Liver (tissue), 8 donors: ENCODE measurements at regions not wholly inside any gene's neighbourhood (a gene's known extent, or its start where the extent isn't known, plus 50 kb on each side); places are given as distances from the start of the nearest gene placed in this dataset.

Experiments used
- DNase-seq: peaks from one replicate; pipeline ENCODE4 v3.0.0-alpha.2; 2017; ENCODE audit warnings: low spot score
- H3K27ac ChIP-seq, 2 donors: one replicate each; pipeline ENCODE4 v1.7.0; 2013; ENCODE audit warnings: inconsistent platforms in 2 of 2, low read length in 2 of 2, control low read depth in 1 of 2, low read depth in 1 of 2, mild to moderate bottlenecking in 1 of 2
- H3K27me3 ChIP-seq, 4 donors: one replicate each; pipeline versions ENCODE4 v1.6.1 to v1.7.0; 2013; ENCODE audit warnings: low read length in 3 of 4, inconsistent platforms in 1 of 4, mild to moderate bottlenecking in 1 of 4, moderate library complexity in 1 of 4; ENCODE audit not compliant: control insufficient read depth in 4 of 4, insufficient read depth in 4 of 4
- H3K36me3 ChIP-seq, 4 donors: one replicate each; pipeline versions ENCODE4 v1.6.1 to v1.7.0; 2013; ENCODE audit warnings: low read length in 3 of 4, mild to moderate bottlenecking in 3 of 4, low read depth in 1 of 4, moderate library complexity in 1 of 4; ENCODE audit not compliant: control insufficient read depth in 4 of 4, insufficient read depth in 3 of 4
- H3K4me1 ChIP-seq, 4 donors: one replicate each; pipeline versions ENCODE4 v1.6.1 to v1.7.0; 2013; ENCODE audit warnings: low read length in 3 of 4, mild to moderate bottlenecking in 3 of 4, moderate library complexity in 1 of 4; ENCODE audit not compliant: control insufficient read depth in 4 of 4, insufficient read depth in 4 of 4
- H3K4me3 ChIP-seq, 3 donors: one replicate each; pipeline versions ENCODE4 v1.6.1 to v1.7.0; 2013; ENCODE audit warnings: low read length in 3 of 3, control low read depth in 1 of 3, low read depth in 1 of 3, mild to moderate bottlenecking in 1 of 3
- H3K9ac ChIP-seq, 2 donors: one replicate each; pipeline ENCODE4 v1.7.0; 2013; ENCODE audit warnings: low read length in 2 of 2, mild to moderate bottlenecking in 2 of 2, moderate library complexity in 2 of 2, control low read depth in 1 of 2, low read depth in 1 of 2
- H3K9me3 ChIP-seq, 4 donors: one replicate each; pipeline versions ENCODE4 v1.6.1 to v1.7.0; 2013; ENCODE audit warnings: low read length in 3 of 4; ENCODE audit not compliant: control insufficient read depth in 4 of 4
- EGR1 ChIP-seq, 2 donors: IDR thresholded peaks; 2 replicates each; pipeline ENCODE4 v1.6.1; 2016 to 2018; ENCODE audit warnings: antibody characterized with exemption in 2 of 2, low read depth in 2 of 2
- FOXA1 ChIP-seq: IDR thresholded peaks from 2 replicates; pipeline ENCODE4 v1.6.1; 2016; ENCODE audit warnings: antibody characterized with exemption
- FOXA2 ChIP-seq: IDR thresholded peaks from 2 replicates; pipeline ENCODE4 v1.6.1; 2016; ENCODE audit warnings: antibody characterized with exemption
- GABPA ChIP-seq, 2 donors: IDR thresholded peaks in 1 of 2; conservative IDR thresholded peaks in 1 of 2; 2 replicates each; pipeline ENCODE4 v1.6.1; 2016; ENCODE audit warnings: antibody characterized with exemption in 2 of 2, mild to moderate bottlenecking in 1 of 2, moderate library complexity in 1 of 2
- HNF4A ChIP-seq, 2 donors: conservative IDR thresholded peaks; 2 replicates each; pipeline ENCODE4 v1.6.1; 2016; ENCODE audit warnings: antibody characterized with exemption in 2 of 2, mild to moderate bottlenecking in 2 of 2
- HNF4G ChIP-seq: IDR thresholded peaks from 2 replicates; pipeline ENCODE4 v1.6.1; 2016; ENCODE audit warnings: antibody characterized with exemption
- JUND ChIP-seq, 2 donors: IDR thresholded peaks; 2 replicates each; pipeline ENCODE4 v1.6.1; 2016; ENCODE audit warnings: antibody characterized with exemption in 2 of 2
- NR2F2 ChIP-seq: IDR thresholded peaks from 2 replicates; pipeline ENCODE4 v1.6.1; 2016; ENCODE audit warnings: antibody characterized with exemption
- RAD21 ChIP-seq, 2 donors: IDR thresholded peaks; 2 replicates each; pipeline ENCODE4 v1.6.1; 2016; ENCODE audit warnings: antibody characterized with exemption in 2 of 2, mild to moderate bottlenecking in 2 of 2
- RXRA ChIP-seq, 2 donors: IDR thresholded peaks; 2 replicates each; pipeline ENCODE4 v1.6.1; 2017 to 2018; ENCODE audit warnings: antibody characterized with exemption in 2 of 2, mild to moderate bottlenecking in 1 of 2
- SP1 ChIP-seq: IDR thresholded peaks from 2 replicates; pipeline ENCODE4 v1.6.1; 2018; ENCODE audit warnings: antibody characterized with exemption, mild to moderate bottlenecking
- TAF1 ChIP-seq: conservative IDR thresholded peaks from 2 replicates; pipeline ENCODE4 v1.6.1; 2016; ENCODE audit warnings: antibody characterized with exemption, mild to moderate bottlenecking
- YY1 ChIP-seq: IDR thresholded peaks from 2 replicates; pipeline ENCODE4 v1.6.1; 2016; ENCODE audit warnings: antibody characterized with exemption, mild to moderate bottlenecking
- WGBS: extraction: QIAGEN DNeasy Blood & Tissue Kit; methylation state at CpG from one replicate; pipeline ENCODE4 v1.1.7; 2013; 5-methylcytosine and 5-hydroxymethylcytosine counted together
- TF ChIP-seq, protein P1 (sequence below): IDR thresholded peaks from 2 replicates; pipeline ENCODE4 v1.6.1; 2016; ENCODE audit warnings: antibody characterized with exemption
- TF ChIP-seq, protein P2 (sequence below): fragments of 150-350 bp; IDR thresholded peaks from 2 replicates; pipeline ENCODE4 v1.5.1; 2017; ENCODE audit warnings: improper control_type of control experiment, low read depth, low read length; ENCODE audit not compliant: missing input control
- TF ChIP-seq, protein P3 (sequence below): IDR thresholded peaks from 2 replicates; pipeline ENCODE4 v1.6.1; 2016; ENCODE audit warnings: antibody characterized with exemption
- TF ChIP-seq, protein P4 (sequence below): IDR thresholded peaks from 2 replicates; pipeline ENCODE4 v1.6.1; 2016; ENCODE audit warnings: antibody characterized with exemption
- donor health status: healthy.
- donor health status: healthy.
- donor health status: healthy.
- donor health status: healthy.
- donor health status: healthy.

DNA sequence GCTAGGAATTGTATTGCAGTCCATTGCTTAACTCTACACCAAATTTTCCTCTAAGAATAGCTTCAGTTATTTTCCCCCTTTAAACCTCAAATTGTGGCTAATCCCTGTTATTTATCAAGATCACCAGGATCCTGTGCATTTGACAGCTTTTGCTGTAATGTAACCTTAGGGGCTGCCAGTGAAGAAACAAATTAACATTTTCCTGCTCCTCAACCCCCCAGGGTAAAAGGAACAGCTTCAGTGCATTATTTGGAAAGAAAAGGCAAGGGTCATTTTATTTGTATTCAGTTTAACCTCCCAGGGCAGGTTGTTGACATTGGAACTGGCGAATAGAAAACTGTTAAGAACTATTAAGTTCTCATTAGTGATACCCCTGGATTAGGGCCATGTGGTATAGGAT is 57.0 kb downstream of the PCDH20 start:
- no peaks in the 10 kb centered on the region for H3K27me3 ChIP-seq
- 27% methylated on average over 1 of the region's 1 CpG for WGBS
- no peaks in the 10 kb centered on the region for H3K9me3 ChIP-seq
- H3K27ac ChIP-seq: no peak overlapping the region
- no peak overlapping the region for H3K9ac ChIP-seq
- no peak for DNase-seq
- no peaks in the 10 kb centered on the region for H3K36me3 ChIP-seq
- H3K4me1 ChIP-seq: no peaks in the 10 kb centered on the region
- no peak for TF ChIP-seq JUND (IDR thresholded peaks at IDR 0.05)
- H3K4me3 ChIP-seq: no peak overlapping the region

DNA sequence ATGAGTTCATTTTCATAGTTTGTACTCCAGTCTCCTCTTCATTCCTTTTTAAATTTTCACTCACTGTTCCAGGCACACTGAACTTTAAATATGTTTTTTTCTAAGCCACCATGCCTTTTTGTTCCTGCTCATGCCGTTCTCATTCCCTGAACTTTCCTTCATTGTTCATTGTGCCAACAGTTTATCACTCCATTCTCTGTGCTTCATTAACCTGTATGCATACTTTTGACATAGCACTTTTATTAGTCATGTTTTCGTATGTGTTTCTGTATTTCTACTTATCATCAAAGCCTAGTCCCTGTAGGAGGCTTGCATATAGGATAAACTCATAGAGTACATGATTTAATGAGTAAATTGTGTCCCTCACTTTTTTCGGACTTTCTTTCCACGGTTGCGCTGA is 65.3 kb downstream of the PCDH20 start:
- DNase-seq: no peak
- H3K4me1 ChIP-seq: no peaks in the 10 kb centered on the region
- H3K9ac ChIP-seq: no peak overlapping the region
- H3K36me3 ChIP-seq: no peaks in the 10 kb centered on the region
- H3K27ac ChIP-seq: no peak overlapping the region
- TF ChIP-seq, protein P1, sequence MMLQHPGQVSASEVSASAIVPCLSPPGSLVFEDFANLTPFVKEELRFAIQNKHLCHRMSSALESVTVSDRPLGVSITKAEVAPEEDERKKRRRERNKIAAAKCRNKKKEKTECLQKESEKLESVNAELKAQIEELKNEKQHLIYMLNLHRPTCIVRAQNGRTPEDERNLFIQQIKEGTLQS: no peak
- TF ChIP-seq RXRA (IDR thresholded peaks at IDR 0.05) (no peak), SP1 (no peak), EGR1 (IDR thresholded peaks at IDR 0.05; ENCODE audit: low read depth in 2 of 2) (no peak), HNF4A (conservative IDR thresholded peaks at IDR 0.05) (no peak), RAD21 (IDR thresholded peaks at IDR 0.05) (no peak)
- TF ChIP-seq, protein P2, sequence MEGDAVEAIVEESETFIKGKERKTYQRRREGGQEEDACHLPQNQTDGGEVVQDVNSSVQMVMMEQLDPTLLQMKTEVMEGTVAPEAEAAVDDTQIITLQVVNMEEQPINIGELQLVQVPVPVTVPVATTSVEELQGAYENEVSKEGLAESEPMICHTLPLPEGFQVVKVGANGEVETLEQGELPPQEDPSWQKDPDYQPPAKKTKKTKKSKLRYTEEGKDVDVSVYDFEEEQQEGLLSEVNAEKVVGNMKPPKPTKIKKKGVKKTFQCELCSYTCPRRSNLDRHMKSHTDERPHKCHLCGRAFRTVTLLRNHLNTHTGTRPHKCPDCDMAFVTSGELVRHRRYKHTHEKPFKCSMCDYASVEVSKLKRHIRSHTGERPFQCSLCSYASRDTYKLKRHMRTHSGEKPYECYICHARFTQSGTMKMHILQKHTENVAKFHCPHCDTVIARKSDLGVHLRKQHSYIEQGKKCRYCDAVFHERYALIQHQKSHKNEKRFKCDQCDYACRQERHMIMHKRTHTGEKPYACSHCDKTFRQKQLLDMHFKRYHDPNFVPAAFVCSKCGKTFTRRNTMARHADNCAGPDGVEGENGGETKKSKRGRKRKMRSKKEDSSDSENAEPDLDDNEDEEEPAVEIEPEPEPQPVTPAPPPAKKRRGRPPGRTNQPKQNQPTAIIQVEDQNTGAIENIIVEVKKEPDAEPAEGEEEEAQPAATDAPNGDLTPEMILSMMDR: no peak
- TF ChIP-seq, protein P3, sequence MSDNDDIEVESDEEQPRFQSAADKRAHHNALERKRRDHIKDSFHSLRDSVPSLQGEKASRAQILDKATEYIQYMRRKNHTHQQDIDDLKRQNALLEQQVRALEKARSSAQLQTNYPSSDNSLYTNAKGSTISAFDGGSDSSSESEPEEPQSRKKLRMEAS: no peak
- no peaks in the 10 kb centered on the region for H3K9me3 ChIP-seq
- H3K4me3 ChIP-seq: no peak overlapping the region
- WGBS: 78% methylated on average over 5 of the region's 5 CpGs
- no peaks in the 10 kb centered on the region for H3K27me3 ChIP-seq

DNA sequence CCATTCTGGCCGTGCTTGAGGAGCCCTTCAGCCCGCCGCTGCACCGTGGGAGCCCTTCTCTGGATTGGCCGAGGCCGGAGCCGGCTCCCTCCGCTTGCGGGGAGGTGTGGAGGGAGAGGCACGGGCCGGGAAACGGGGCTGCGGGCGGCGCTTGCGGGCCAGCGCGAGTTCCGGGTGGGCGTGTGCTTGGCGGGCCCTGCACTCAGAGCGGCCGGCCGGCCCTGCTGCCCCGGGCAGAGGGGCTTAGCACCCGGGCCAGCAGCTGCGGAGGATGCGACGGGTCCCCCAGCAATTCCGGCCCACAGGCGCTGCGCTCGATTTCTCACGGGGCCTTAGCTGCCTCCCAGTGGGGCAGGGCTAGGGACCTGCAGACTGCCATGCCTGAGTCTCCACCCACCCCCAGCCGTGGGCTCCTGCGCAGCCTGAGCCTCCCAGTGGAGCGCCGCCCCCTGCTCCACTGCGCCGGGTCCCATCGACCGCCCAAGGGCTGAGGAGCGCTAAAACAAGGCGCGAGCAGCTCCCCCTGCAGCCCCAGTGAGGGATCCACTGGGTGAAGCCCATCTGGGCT is 76.5 kb downstream of the PCDH20 start:
- no peak overlapping the region for H3K4me3 ChIP-seq
- H3K27me3 ChIP-seq: peaks cover 0 to 3% (median 0%) of the 10 kb centered on the region in 4 donors
- WGBS: 70% methylated on average over 45 of the region's 45 CpGs
- H3K4me1 ChIP-seq: no peaks in the 10 kb centered on the region
- H3K9ac ChIP-seq: no peak overlapping the region
- no peak overlapping the region for H3K27ac ChIP-seq
- no peaks in the 10 kb centered on the region for H3K36me3 ChIP-seq
- TF ChIP-seq RXRA (IDR thresholded peaks at IDR 0.05) (no peak), FOXA2 (no peak)
- TF ChIP-seq, protein P1: no peak
- peaks cover 0 to 3% (median 0%) of the 10 kb centered on the region in 4 donors for H3K9me3 ChIP-seq
- DNase-seq: no peak

DNA sequence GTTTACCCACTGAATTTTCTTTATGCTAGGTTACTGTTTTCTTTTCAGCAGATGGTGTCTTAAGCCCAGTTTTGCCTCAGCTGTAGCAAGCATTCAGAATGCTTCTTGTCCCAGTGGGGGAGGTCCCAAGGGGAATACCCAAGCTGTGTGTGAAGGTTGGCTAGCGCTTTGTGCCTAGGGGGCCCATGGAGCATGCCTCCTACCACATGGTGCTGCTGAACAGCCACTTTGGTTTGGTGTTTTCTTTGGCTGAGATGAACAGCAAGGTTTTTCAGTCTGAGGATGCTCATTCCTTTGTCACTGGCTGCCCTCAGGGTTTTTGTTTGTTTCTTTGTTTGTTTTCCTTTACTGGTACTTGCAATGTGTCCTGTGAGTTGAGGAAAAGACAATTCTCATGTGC is 99.0 kb downstream of the PCDH20 start:
- Histone ChIP-seq H3K4me3 (no peak overlapping the region), H3K27me3 (no peaks in the 10 kb centered on the region), H3K9me3 (no peaks in the 10 kb centered on the region), H3K4me1 (no peaks in the 10 kb centered on the region), H3K9ac (no peak overlapping the region), H3K36me3 (no peaks in the 10 kb centered on the region), H3K27ac (no peak overlapping the region)
- WGBS: 65% methylated on average over 1 of the region's 1 CpG
- no peak for DNase-seq
- TF ChIP-seq JUND (IDR thresholded peaks at IDR 0.05) (no peak), TAF1 (no peak), GABPA (IDR thresholded peaks at IDR 0.05 in 1 of 2, conservative IDR thresholded peaks at IDR 0.05 in 1 of 2) (no peak), FOXA1 (no peak), HNF4G (no peak), RAD21 (IDR thresholded peaks at IDR 0.05) (no peak), YY1 (no peak), NR2F2 (no peak), HNF4A (conservative IDR thresholded peaks at IDR 0.05) (no peak), RXRA (IDR thresholded peaks at IDR 0.05) (no peak), FOXA2 (no peak)
- TF ChIP-seq, protein P4, sequence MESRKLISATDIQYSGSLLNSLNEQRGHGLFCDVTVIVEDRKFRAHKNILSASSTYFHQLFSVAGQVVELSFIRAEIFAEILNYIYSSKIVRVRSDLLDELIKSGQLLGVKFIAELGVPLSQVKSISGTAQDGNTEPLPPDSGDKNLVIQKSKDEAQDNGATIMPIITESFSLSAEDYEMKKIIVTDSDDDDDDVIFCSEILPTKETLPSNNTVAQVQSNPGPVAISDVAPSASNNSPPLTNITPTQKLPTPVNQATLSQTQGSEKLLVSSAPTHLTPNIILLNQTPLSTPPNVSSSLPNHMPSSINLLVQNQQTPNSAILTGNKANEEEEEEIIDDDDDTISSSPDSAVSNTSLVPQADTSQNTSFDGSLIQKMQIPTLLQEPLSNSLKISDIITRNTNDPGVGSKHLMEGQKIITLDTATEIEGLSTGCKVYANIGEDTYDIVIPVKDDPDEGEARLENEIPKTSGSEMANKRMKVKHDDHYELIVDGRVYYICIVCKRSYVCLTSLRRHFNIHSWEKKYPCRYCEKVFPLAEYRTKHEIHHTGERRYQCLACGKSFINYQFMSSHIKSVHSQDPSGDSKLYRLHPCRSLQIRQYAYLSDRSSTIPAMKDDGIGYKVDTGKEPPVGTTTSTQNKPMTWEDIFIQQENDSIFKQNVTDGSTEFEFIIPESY: no peak
- TF ChIP-seq, protein P3: no peak
- TF ChIP-seq, protein P1: no peak
